ENCODE measurements at regions not wholly inside any gene's neighbourhood (a gene's known extent, or its start where the extent isn't known, plus 50 kb on each side); places are given as distances from the start of the nearest gene placed in this dataset.

- DNase-seq, result peak in 1 of 3 donors; percentile 64
These were observed 207.1 kb upstream of the NFE2L3 start for GRCh38 chr7:25944777-25945515.

GRCh38 chr7:25945608-25946007 lies 206.4 kb upstream of the NFE2L3 start:
- DNase-seq, result no peak

- no peak for DNase-seq
These were observed 205.8 kb upstream of the NFE2L3 start for GRCh38 chr7:25946181-25946580.

- DNase-seq, result no peak
These were observed 204.1 kb upstream of the NFE2L3 start for GRCh38 chr7:25947669-25948516.

GRCh38 chr7:25949736-25950487 lies 202.1 kb upstream of the NFE2L3 start:
- no peak for DNase-seq

GRCh38 chr7:25950488-25951413 lies 201.2 kb upstream of the NFE2L3 start:
- peak; percentile 89 to 95 (median 92) for DNase-seq

- DNase-seq, result peak in 1 of 3 donors; percentile 76
These were observed 200.4 kb upstream of the NFE2L3 start for GRCh38 chr7:25951414-25952260.

- DNase-seq, result peak in 1 of 3 donors; percentile 23
These were observed 199.5 kb upstream of the NFE2L3 start for GRCh38 chr7:25952261-25953057.

- DNase-seq, result no peak
These were observed 198.1 kb upstream of the NFE2L3 start for GRCh38 chr7:25953859-25954258.

GRCh38 chr7:25954395-25954794 lies 197.6 kb upstream of the NFE2L3 start:
- DNase-seq, result no peak

- no peak for DNase-seq
These were observed 192.7 kb upstream of the NFE2L3 start for GRCh38 chr7:25959168-25959734.

- DNase-seq, result no peak
These were observed 188.3 kb upstream of the NFE2L3 start for GRCh38 chr7:25963733-25964132.

GRCh38 chr7:25964483-25964991 lies 187.5 kb upstream of the NFE2L3 start:
- DNase-seq, result no peak

- no peak for DNase-seq
These were observed 186.4 kb upstream of the NFE2L3 start for GRCh38 chr7:25965405-25966123.

- no peak for DNase-seq
These were observed 185.5 kb upstream of the NFE2L3 start for GRCh38 chr7:25966469-25966868.

GRCh38 chr7:25967278-25968204 lies 184.5 kb upstream of the NFE2L3 start:
- DNase-seq, result peak in 1 of 3 donors; percentile 24

Data from muscle of back (tissue), 3 donors.